ENCODE measurements at regions not wholly inside any gene's neighbourhood (a gene's known extent, or its start where the extent isn't known, plus 50 kb on each side); places are given as distances from the start of the nearest gene placed in this dataset.

- no peak for FAIRE-seq
- Histone ChIP-seq H3K4me2 (ENCODE audit: low read length) (peak overlapping the region; percentile 53), H3K27me3 (ENCODE audit: insufficient read depth, low read length) (no peaks in the 10 kb centered on the region), H3K79me2 (ENCODE audit: insufficient read depth, low read length) (no peaks in the 10 kb centered on the region), H3K9ac (ENCODE audit: low read length) (peak overlapping the region; percentile 33), H3K4me1 (ENCODE audit: insufficient read depth, low read length) (peaks cover 17% of the 10 kb centered on the region), H3K4me3 (ENCODE audit: insufficient read depth, low read depth, low read length) (no peak overlapping the region), H4K20me1 (ENCODE audit: insufficient read depth, low read length) (no peaks in the 10 kb centered on the region), H2AFZ (ENCODE audit: low read depth, low read length) (no peak overlapping the region), H3K36me3 (ENCODE audit: insufficient read depth, low read length) (no peaks in the 10 kb centered on the region), H3K27ac (ENCODE audit: low read depth, low read length) (peak overlapping the region; percentile 76), H3K9me3 (ENCODE audit: insufficient read depth, low read depth, low read length) (no peaks in the 10 kb centered on the region)
- Mint-ChIP-seq H3K4me1 (ENCODE audit: low read depth, unreplicated experiment) (peaks cover 39% of the 10 kb centered on the region), H3K27ac (ENCODE audit: unreplicated experiment) (peak overlapping the region; percentile 90), H3K36me3 (ENCODE audit: low read depth, unreplicated experiment) (no peaks in the 10 kb centered on the region), H3K27me3 (ENCODE audit: low read depth, unreplicated experiment) (no peaks in the 10 kb centered on the region), H3K9me3 (ENCODE audit: unreplicated experiment) (no peaks in the 10 kb centered on the region), H3K4me3 (ENCODE audit: unreplicated experiment) (no peak overlapping the region)
- TF ChIP-seq EZH2 (IDR thresholded peaks at IDR 0.05; ENCODE audit: insufficient read depth, low read length) (no peak), CTCF (IDR thresholded peaks at IDR 0.05; ENCODE audit: insufficient read depth, low read depth, low read length) (no peak)
- DNase-seq (ENCODE audit: low read depth), result no peak
These were observed 223.8 kb upstream of the S1PR3 start for GRCh38 chr9:88767504-88767790.

GRCh38 chr9:88772575-88772974 lies 218.7 kb upstream of the S1PR3 start:
- no peak overlapping the region for H3K4me3 Mint-ChIP-seq (ENCODE audit: unreplicated experiment)
- H3K4me2 ChIP-seq (ENCODE audit: low read length), result no peak overlapping the region

More at GRCh38 chr9:88772575-88772974, 218.7 kb upstream of the S1PR3 start:
- Histone ChIP-seq H3K36me3 (ENCODE audit: insufficient read depth, low read length) (no peaks in the 10 kb centered on the region), H3K27me3 (ENCODE audit: insufficient read depth, low read length) (no peaks in the 10 kb centered on the region), H3K9me3 (ENCODE audit: insufficient read depth, low read depth, low read length) (no peaks in the 10 kb centered on the region), H3K9ac (ENCODE audit: low read length) (no peak overlapping the region), H2AFZ (ENCODE audit: low read depth, low read length) (no peak overlapping the region), H3K27ac (ENCODE audit: low read depth, low read length) (no peak overlapping the region), H3K79me2 (ENCODE audit: insufficient read depth, low read length) (no peaks in the 10 kb centered on the region), H3K4me1 (ENCODE audit: insufficient read depth, low read length) (peaks cover 46% of the 10 kb centered on the region), H3K4me3 (ENCODE audit: insufficient read depth, low read depth, low read length) (no peak overlapping the region), H4K20me1 (ENCODE audit: insufficient read depth, low read length) (no peaks in the 10 kb centered on the region)
- DNase-seq (ENCODE audit: low read depth), result peak; percentile 45
- no peaks in the 10 kb centered on the region for H3K27me3 Mint-ChIP-seq (ENCODE audit: low read depth, unreplicated experiment)
- H3K36me3 Mint-ChIP-seq (ENCODE audit: low read depth, unreplicated experiment), result no peaks in the 10 kb centered on the region
- TF ChIP-seq CTCF (IDR thresholded peaks at IDR 0.05; ENCODE audit: insufficient read depth, low read depth, low read length) (no peak), EZH2 (IDR thresholded peaks at IDR 0.05; ENCODE audit: insufficient read depth, low read length) (no peak)
- H3K4me1 Mint-ChIP-seq (ENCODE audit: low read depth, unreplicated experiment), result peaks cover 44% of the 10 kb centered on the region
- FAIRE-seq, result peak; percentile 45
- H3K9me3 Mint-ChIP-seq (ENCODE audit: unreplicated experiment), result no peaks in the 10 kb centered on the region
- H3K27ac Mint-ChIP-seq (ENCODE audit: unreplicated experiment), result no peak overlapping the region

Data from astrocyte (in vitro differentiated cells and primary cell).